H1 (cell line): ENCODE measurements at regions not wholly inside any gene's neighbourhood (a gene's known extent, or its start where the extent isn't known, plus 50 kb on each side); places are given as distances from the start of the nearest gene placed in this dataset.

ENCODE experiments used
- CTCF ChIA-PET: fragments of 300-600 bp; sonication (Branson Sonifier 250); formaldehyde crosslinking; loops from one replicate; lab custom pipeline; 2021; ENCODE audit not compliant: partially characterized antibody; lab: Charles Lee
- POLR2A ChIA-PET: fragments of 300-600 bp; sonication (Branson Sonifier 250); formaldehyde crosslinking; loops from one replicate; lab custom pipeline; 2021; ENCODE audit warnings: inconsistent platforms; ENCODE audit not compliant: partially characterized antibody; lab: Charles Lee
- DNase-seq, 2 experiments: peaks; one replicate each; pipeline versions ENCODE4 v3.0.0 to v3.0.0-alpha.2; 2010 to 2022; ENCODE audit warnings: low spot score in 2 of 2, low read depth in 1 of 2, mixed read lengths in 1 of 2
- FAIRE-seq: peaks from 2 replicates; lab custom pipeline; 2011; peaks lifted over from hg19 to GRCh38; lab: Jason Lieb, UNC
- H2AFZ ChIP-seq: 2 replicates; pipeline ENCODE4 v1.8.1; 2012; ENCODE audit warnings: low read length, inconsistent platforms
- H2AK5ac ChIP-seq: 2 replicates; pipeline ENCODE4 v1.6.1; 2013; ENCODE audit warnings: low read depth, low read length
- H2BK120ac ChIP-seq: replicated peaks from 2 replicates; pipeline ENCODE3; 2013; ENCODE audit warnings: low read depth, low read length, inconsistent platforms
- H2BK12ac ChIP-seq: 2 replicates; pipeline ENCODE4 v1.6.1; 2013; ENCODE audit warnings: low read depth, low read length
- H2BK15ac ChIP-seq: 2 replicates; pipeline ENCODE4 v1.6.1; 2013; ENCODE audit warnings: low read length
- H2BK20ac ChIP-seq: 2 replicates; pipeline ENCODE4 v1.6.1; 2013; ENCODE audit warnings: low read length
- H2BK5ac ChIP-seq: 2 replicates; pipeline ENCODE4 v1.6.1; 2013; ENCODE audit warnings: low read depth, low read length
- H3K14ac ChIP-seq: 2 replicates; pipeline ENCODE4 v1.6.1; 2013; ENCODE audit warnings: inconsistent platforms; ENCODE audit not compliant: insufficient read length
- H3K18ac ChIP-seq: 2 replicates; pipeline ENCODE4 v1.6.1; 2013; ENCODE audit warnings: low read length; ENCODE audit errors: extremely low read depth
- H3K23ac ChIP-seq: 2 replicates; pipeline ENCODE4 v1.6.1; 2013; ENCODE audit warnings: inconsistent platforms; ENCODE audit not compliant: insufficient read length
- H3K23me2 ChIP-seq: 2 replicates; pipeline ENCODE4 v1.6.1; 2013; ENCODE audit warnings: low read depth, low read length
- H3K27ac ChIP-seq: 2 replicates; pipeline ENCODE4 v1.6.1; 2011; ENCODE audit warnings: low read depth, low read length, inconsistent platforms
- H3K27me3 ChIP-seq, 4 experiments: replicated peaks in 1 of 4; 1 replicate in 1 of 4; 2 replicates in 3 of 4; pipeline versions ENCODE4 v1.6.1 to v1.8.1; 2011 to 2013; ENCODE audit warnings: low read length in 3 of 4, mild to moderate bottlenecking in 3 of 4, inconsistent platforms in 2 of 4, mixed read lengths in 2 of 4, moderate library complexity in 1 of 4; ENCODE audit not compliant: control insufficient read depth in 3 of 4, insufficient read depth in 3 of 4; ENCODE audit errors: extremely low read depth in 1 of 4
- H3K36me3 ChIP-seq, 4 experiments: 2 replicates each; pipeline versions ENCODE4 v1.6.1 to v1.8.1; 2011 to 2013; ENCODE audit warnings: mild to moderate bottlenecking in 4 of 4, low read length in 3 of 4, moderate library complexity in 2 of 4, control low read depth in 1 of 4, inconsistent platforms in 1 of 4; ENCODE audit not compliant: insufficient read depth in 4 of 4, control insufficient read depth in 2 of 4
- H3K4ac ChIP-seq: replicated peaks from 2 replicates; pipeline ENCODE3; 2013; ENCODE audit warnings: low read length, low read depth, mixed read lengths, inconsistent platforms; ENCODE audit not compliant: insufficient read length
- H3K4me1 ChIP-seq, 4 experiments: replicated peaks in 1 of 4; 1 replicate in 1 of 4; 2 replicates in 3 of 4; pipeline versions ENCODE4 v1.6.1 to v1.8.1; 2011 to 2013; ENCODE audit warnings: low read length in 3 of 4, inconsistent platforms in 2 of 4, mixed read lengths in 1 of 4; ENCODE audit not compliant: insufficient read depth in 4 of 4, control insufficient read depth in 3 of 4
- H3K4me2 ChIP-seq, 2 experiments: 2 replicates each; pipeline versions ENCODE4 v1.6.1 to v1.8.1; 2011 to 2013; ENCODE audit warnings: low read depth in 2 of 2, low read length in 2 of 2, control low read depth in 1 of 2, inconsistent platforms in 1 of 2, mild to moderate bottlenecking in 1 of 2; ENCODE audit not compliant: insufficient read depth in 1 of 2
- H3K4me3 ChIP-seq, 4 experiments: fragments of 200-600, 300-600 bp in 1 of 4; sonication (generic), shearing (Covaris generic), sonication (Bioruptor Twin) in 1 of 4; 2 replicates each; pipeline versions ENCODE4 v1.5.1 to v1.8.1; 2011 to 2016; ENCODE audit warnings: low read length in 4 of 4, low read depth in 3 of 4, control low read depth in 2 of 4, inconsistent platforms in 2 of 4, mild to moderate bottlenecking in 2 of 4, mixed read lengths in 1 of 4, moderate library complexity in 1 of 4; ENCODE audit not compliant: insufficient read depth in 2 of 4; ENCODE audit errors: extremely low read depth in 1 of 4
- H3K56ac ChIP-seq: replicated peaks from 2 replicates; pipeline ENCODE3; 2013; ENCODE audit warnings: low read depth, mild to moderate bottlenecking, mixed read lengths, low read length, inconsistent platforms; ENCODE audit not compliant: insufficient read length
- H3K79me1 ChIP-seq: 2 replicates; pipeline ENCODE4 v1.6.1; 2013; ENCODE audit warnings: low read depth, low read length, control low read depth
- H3K79me2 ChIP-seq, 2 experiments: 2 replicates each; pipeline versions ENCODE4 v1.6.1 to v1.8.1; 2012 to 2013; ENCODE audit warnings: low read length in 2 of 2, mild to moderate bottlenecking in 2 of 2, inconsistent platforms in 1 of 2; ENCODE audit not compliant: insufficient read depth in 2 of 2, control insufficient read depth in 1 of 2
- H3K9ac ChIP-seq, 4 experiments: replicated peaks in 1 of 4; 1 replicate in 1 of 4; 2 replicates in 3 of 4; pipeline versions ENCODE4 v1.6.1 to v1.8.1; 2011 to 2013; ENCODE audit warnings: low read depth in 3 of 4, low read length in 3 of 4, control low read depth in 2 of 4, mild to moderate bottlenecking in 2 of 4, moderate library complexity in 2 of 4, inconsistent platforms in 1 of 4; ENCODE audit errors: extremely low read depth in 1 of 4
- H3K9me3 ChIP-seq, 2 experiments: 2 replicates each; pipeline versions ENCODE4 v1.6.1 to v1.8.1; 2012 to 2013; ENCODE audit warnings: mild to moderate bottlenecking in 2 of 2, moderate library complexity in 2 of 2, control low read depth in 1 of 2, inconsistent platforms in 1 of 2, low read depth in 1 of 2, low read length in 1 of 2, mixed read lengths in 1 of 2; ENCODE audit not compliant: insufficient read depth in 2 of 2
- H4K20me1 ChIP-seq, 2 experiments: replicated peaks in 1 of 2; 2 replicates each; pipeline versions ENCODE3 to v1.8.1; 2011 to 2013; ENCODE audit warnings: inconsistent platforms in 2 of 2, low read length in 2 of 2, mild to moderate bottlenecking in 1 of 2; ENCODE audit not compliant: insufficient read depth in 2 of 2, control insufficient read depth in 1 of 2
- H4K5ac ChIP-seq: 2 replicates; pipeline ENCODE4 v1.6.1; 2013; ENCODE audit warnings: low read length, low read depth, mixed read lengths, inconsistent platforms; ENCODE audit not compliant: insufficient read length
- H4K8ac ChIP-seq: 2 replicates; pipeline ENCODE4 v1.8.0; 2013; ENCODE audit warnings: mild to moderate bottlenecking, moderate library complexity, low read length, inconsistent platforms; ENCODE audit not compliant: insufficient read depth; ENCODE audit errors: extremely low read depth
- H4K91ac ChIP-seq: replicated peaks from 2 replicates; pipeline ENCODE3; 2013; ENCODE audit warnings: low read length, mixed read lengths, inconsistent platforms; ENCODE audit not compliant: insufficient read length
- ASH2L ChIP-seq: fragments of 200-600, 300-600 bp; sonication (generic); IDR thresholded peaks from one replicate; pipeline ENCODE4 v1.7.1; 2017; ENCODE audit warnings: low read length
- CTCF ChIP-seq, 3 experiments: IDR thresholded peaks; 1 replicate in 2 of 3; 2 replicates in 1 of 3; pipeline versions ENCODE4 v1.5.1 to v1.6.1; 2011; ENCODE audit warnings: low read length in 3 of 3, mild to moderate bottlenecking in 3 of 3, inconsistent platforms in 2 of 3, low read depth in 1 of 3, moderate library complexity in 1 of 3; ENCODE audit not compliant: insufficient read depth in 1 of 3; ENCODE audit errors: control extremely low read depth in 1 of 3
- HDAC2 ChIP-seq, 2 experiments: fragments of 300-600 bp in 1 of 2; sonication (generic) in 1 of 2; IDR thresholded peaks; 2 replicates each; pipeline ENCODE4 v1.6.1; 2011 to 2012; ENCODE audit warnings: low read depth in 2 of 2, low read length in 2 of 2, mild to moderate bottlenecking in 2 of 2, moderate library complexity in 2 of 2, borderline replicate concordance in 1 of 2, inconsistent platforms in 1 of 2
- MAFK ChIP-seq: IDR thresholded peaks from 2 replicates; pipeline ENCODE4 v1.6.1; 2012; ENCODE audit warnings: low read depth, mild to moderate bottlenecking, improper control_type of control experiment, low read length
- RFX5 ChIP-seq: IDR thresholded peaks from 2 replicates; pipeline ENCODE4 v1.6.1; 2011; ENCODE audit warnings: low read depth, low read length, improper control_type of control experiment, borderline replicate concordance
- RNF2 ChIP-seq: fragments of 200-900, 300-1000 bp; sonication (generic); IDR thresholded peaks from 2 replicates; pipeline ENCODE4 v1.7.1; 2016; ENCODE audit warnings: borderline replicate concordance, low read depth, mild to moderate bottlenecking, antibody characterized with exemption, low read length; ENCODE audit not compliant: poor library complexity, severe bottlenecking; ENCODE audit errors: missing control alignments
- SIRT6 ChIP-seq: IDR thresholded peaks from one replicate; pipeline ENCODE4 v1.7.1; 2012; ENCODE audit warnings: low read length, inconsistent platforms
- WGBS, 2 experiments: shearing (Covaris generic) in 1 of 2; methylation state at CpG; one replicate each; pipeline versions ENCODE4 v1.1.6 to v1.1.7; 2013 to 2015; ENCODE audit warnings: low lambda C conversion rate in 2 of 2, mixed read lengths in 2 of 2, inconsistent platforms in 1 of 2, low coverage in 1 of 2, missing lambda C conversion rate in 1 of 2; ENCODE audit not compliant: insufficient replicate concordance in 2 of 2, insufficient coverage in 1 of 2, insufficient read length in 1 of 2; ENCODE audit errors: extremely low coverage in 1 of 2, missing lambda C conversion rate in 1 of 2; 5-methylcytosine and 5-hydroxymethylcytosine counted together

- Histone ChIP-seq H3K27me3 (peaks cover 0 to 1% (median 0%) of the 10 kb centered on the region in 4 experiments; a peak in 1 of 7 replicates), H2AFZ (peak overlapping the region; percentile 44; the same call in 1 of the 2 replicates), H3K36me3 (no peaks in the 10 kb centered on the region), H3K4me2 (no peak overlapping the region; a peak in 1 of 4 replicates), H4K20me1 (no peaks in the 10 kb centered on the region), H3K14ac (no peak overlapping the region), H2BK5ac (no peak overlapping the region), H2AK5ac (no peak overlapping the region), H3K18ac (no peak overlapping the region), H4K8ac (no peak overlapping the region), H2BK12ac (no peak overlapping the region), H3K4me3 (no peak overlapping the region), H2BK120ac (no peak overlapping the region), H3K9ac (no peak overlapping the region), H4K91ac (no peak overlapping the region)
- ChIA-PET POLR2A (no interaction called here), CTCF (no interaction called here)
- no peak for FAIRE-seq
- 73% methylated on average over 3 of the region's 3 CpGs; no CpG with 5 or more reads in 1 of the 2 experiments for WGBS, 2 experiments
- no peak for TF ChIP-seq MAFK
- no peak for TF ChIP-seq HDAC2 (IDR thresholded peaks at IDR 0.05; ENCODE audit: borderline replicate concordance in 1 of 2, low read depth in 2 of 2, low read length in 2 of 2)
- no peak for TF ChIP-seq RNF2
- no peak for TF ChIP-seq CTCF (IDR thresholded peaks at IDR 0.05; ENCODE audit: control extremely low read depth in 1 of 3, insufficient read depth in 1 of 3, low read depth in 1 of 3, low read length in 3 of 3)
- TF ChIP-seq SIRT6: no peak
- no peak for TF ChIP-seq ASH2L
- TF ChIP-seq RFX5: no peak
- TF ChIP-seq, all 59 proteins: peak for 0
- no peaks in the 10 kb centered on the region for H3K79me2 ChIP-seq
- H3K56ac ChIP-seq: no peak overlapping the region
- H3K23ac ChIP-seq: no peak overlapping the region
- no peak overlapping the region for H4K5ac ChIP-seq
- H3K9me3 ChIP-seq: no peaks in the 10 kb centered on the region
- no peak overlapping the region for H3K4ac ChIP-seq
- peaks cover 0 to 13% (median 4%) of the 10 kb centered on the region in 4 experiments; a peak in 4 of 7 replicates for H3K4me1 ChIP-seq
- H2BK15ac ChIP-seq: no peak overlapping the region
- no peak for DNase-seq
- H3K23me2 ChIP-seq: no peaks in the 10 kb centered on the region
- H3K79me1 ChIP-seq: no peaks in the 10 kb centered on the region
- H3K27ac ChIP-seq: no peak overlapping the region
- no peak overlapping the region for H2BK20ac ChIP-seq
Observed at GRCh38 chr4:10296730-10297129, 160.5 kb downstream of the ZNF518B start.
